Activated naive CD4-positive, alpha-beta T cell treated with anti-CD3 and anti-CD28 coated beads, Interleukin-2, amount 50 U/mL, for 72 hours (primary cell): ENCODE measurements at regions not wholly inside any gene's neighbourhood (a gene's known extent, or its start where the extent isn't known, plus 50 kb on each side); places are given as distances from the start of the nearest gene placed in this dataset.

Experiments
- ATAC-seq, 2 donors: fragments of 150-1000 bp; cut with Tn5 transposase; 2 replicates each; pipeline ENCODE4 v1.10.0; 2021; ENCODE audit warnings: mild to moderate bottlenecking in 2 of 2, moderate library complexity in 2 of 2
- DNase-seq, 2 donors: peaks; one replicate each; pipeline ENCODE4 v3.0.0; 2021 to 2022; ENCODE audit warnings: low spot score in 2 of 2
- H3K27ac Mint-ChIP-seq, 2 donors: one replicate each; pipeline ENCODE4 v1.8.0; 2022; ENCODE audit warnings: mild to moderate bottlenecking in 2 of 2, mixed read lengths in 2 of 2
- H3K36me3 Mint-ChIP-seq, 2 donors: one replicate each; pipeline ENCODE4 v1.8.0; 2022; ENCODE audit warnings: mixed read lengths in 2 of 2
- H3K9me3 Mint-ChIP-seq, 2 donors: one replicate each; pipeline ENCODE4 v1.8.0; 2022; ENCODE audit warnings: mixed read lengths in 2 of 2

GRCh38 chr20:51122931-51123658 lies 100.2 kb upstream of the KCNG1 start:
- DNase-seq: peak in 1 of 2 donors; percentile 15
- Mint-ChIP-seq H3K9me3 (no peaks in the 10 kb centered on the region), H3K27ac (no peak overlapping the region), H3K36me3 (no peaks in the 10 kb centered on the region)
- peak; percentile 76 to 93 for ATAC-seq

GRCh38 chr20:51121901-51122412 lies 99.0 kb upstream of the KCNG1 start:
- peak in 1 of 2 donors; percentile 27 for ATAC-seq
- Mint-ChIP-seq H3K36me3 (no peaks in the 10 kb centered on the region), H3K27ac (peak overlapping the region in 1 of 2 donors; percentile 30), H3K9me3 (no peaks in the 10 kb centered on the region)
- DNase-seq: no peak

- no peaks in the 10 kb centered on the region for H3K9me3 Mint-ChIP-seq
- DNase-seq (no peak), ATAC-seq (no peak)
- H3K27ac Mint-ChIP-seq: no peak overlapping the region
- H3K36me3 Mint-ChIP-seq: no peaks in the 10 kb centered on the region
These were observed 98.4 kb upstream of the KCNG1 start for GRCh38 chr20:51121272-51121671.

- DNase-seq: no peak
- H3K9me3 Mint-ChIP-seq: no peaks in the 10 kb centered on the region
- H3K27ac Mint-ChIP-seq: no peak overlapping the region
- no peak for ATAC-seq
- H3K36me3 Mint-ChIP-seq: no peaks in the 10 kb centered on the region
These were observed 98.0 kb upstream of the KCNG1 start for GRCh38 chr20:51120868-51121267.

- DNase-seq (no peak), ATAC-seq (no peak)
- Mint-ChIP-seq H3K36me3 (no peaks in the 10 kb centered on the region), H3K9me3 (no peaks in the 10 kb centered on the region), H3K27ac (no peak overlapping the region)
These were observed 97.5 kb upstream of the KCNG1 start for GRCh38 chr20:51120438-51120837.

- no peak overlapping the region for H3K27ac Mint-ChIP-seq
- DNase-seq (no peak), ATAC-seq (no peak)
- H3K36me3 Mint-ChIP-seq: no peaks in the 10 kb centered on the region
- no peaks in the 10 kb centered on the region for H3K9me3 Mint-ChIP-seq
These were observed 97.0 kb upstream of the KCNG1 start for GRCh38 chr20:51119914-51120313.

GRCh38 chr20:51118985-51119527 lies 96.1 kb upstream of the KCNG1 start:
- no peaks in the 10 kb centered on the region for H3K9me3 Mint-ChIP-seq

GRCh38 chr20:51118216-51118615 lies 95.3 kb upstream of the KCNG1 start:
- H3K9me3 Mint-ChIP-seq: no peaks in the 10 kb centered on the region
- no peak overlapping the region for H3K27ac Mint-ChIP-seq
- no peak for DNase-seq
- H3K36me3 Mint-ChIP-seq: no peaks in the 10 kb centered on the region
- ATAC-seq: no peak

More at GRCh38 chr20:51118985-51119527, 96.1 kb upstream of the KCNG1 start:
- DNase-seq (no peak), ATAC-seq (no peak)
- Mint-ChIP-seq H3K36me3 (no peaks in the 10 kb centered on the region), H3K27ac (no peak overlapping the region)

GRCh38 chr20:51116765-51117686 lies 94.1 kb upstream of the KCNG1 start:
- Mint-ChIP-seq H3K36me3 (no peaks in the 10 kb centered on the region), H3K27ac (no peak overlapping the region), H3K9me3 (no peaks in the 10 kb centered on the region)
- DNase-seq (no peak), ATAC-seq (no peak)

- ATAC-seq (no peak), DNase-seq (no peak)
- H3K36me3 Mint-ChIP-seq: no peaks in the 10 kb centered on the region
- H3K27ac Mint-ChIP-seq: no peak overlapping the region
- H3K9me3 Mint-ChIP-seq: no peaks in the 10 kb centered on the region
These were observed 88.4 kb upstream of the KCNG1 start for GRCh38 chr20:51111290-51111689.

- no peak overlapping the region for H3K27ac Mint-ChIP-seq
- H3K9me3 Mint-ChIP-seq: no peaks in the 10 kb centered on the region
- no peak for ATAC-seq
These were observed 85.9 kb upstream of the KCNG1 start for GRCh38 chr20:51108638-51109363.

GRCh38 chr20:51106011-51106410 lies 83.1 kb upstream of the KCNG1 start:
- Mint-ChIP-seq H3K9me3 (no peaks in the 10 kb centered on the region), H3K27ac (no peak overlapping the region), H3K36me3 (no peaks in the 10 kb centered on the region)
- DNase-seq: no peak
- no peak for ATAC-seq

More at GRCh38 chr20:51108638-51109363, 85.9 kb upstream of the KCNG1 start:
- H3K36me3 Mint-ChIP-seq: no peaks in the 10 kb centered on the region
- no peak for DNase-seq

GRCh38 chr20:51104960-51105920 lies 82.3 kb upstream of the KCNG1 start:
- ATAC-seq: no peak
- H3K36me3 Mint-ChIP-seq: no peaks in the 10 kb centered on the region

GRCh38 chr20:51100617-51101016 lies 77.7 kb upstream of the KCNG1 start:
- ATAC-seq: no peak
- Mint-ChIP-seq H3K36me3 (no peaks in the 10 kb centered on the region), H3K27ac (no peak overlapping the region), H3K9me3 (no peaks in the 10 kb centered on the region)
- DNase-seq: no peak

More at GRCh38 chr20:51104960-51105920, 82.3 kb upstream of the KCNG1 start:
- no peak for DNase-seq
- Mint-ChIP-seq H3K9me3 (no peaks in the 10 kb centered on the region), H3K27ac (no peak overlapping the region)

GRCh38 chr20:51098284-51098810 lies 75.4 kb upstream of the KCNG1 start:
- ATAC-seq: no peak
- DNase-seq: no peak
- Mint-ChIP-seq H3K36me3 (no peaks in the 10 kb centered on the region), H3K27ac (no peak overlapping the region), H3K9me3 (no peaks in the 10 kb centered on the region)
